SU-DHL-6 (cell line): ENCODE measurements at regions not wholly inside any gene's neighbourhood (a gene's known extent, or its start where the extent isn't known, plus 50 kb on each side); places are given as distances from the start of the nearest gene placed in this dataset.

Experiments
- H2AFZ ChIP-seq: fragments of 200-600 bp; sonication (generic); 2 replicates; pipeline ENCODE4 v1.6.1; 2014; ENCODE audit warnings: low read depth, mild to moderate bottlenecking, moderate library complexity, mixed read lengths, antibody characterized with exemption, low read length; ENCODE audit not compliant: severe bottlenecking
- H3F3A ChIP-seq: fragments of 200-600 bp; shearing (Covaris generic); 2 replicates; pipeline ENCODE4 v1.6.0; 2016; ENCODE audit warnings: antibody characterized with exemption, mild to moderate bottlenecking; ENCODE audit not compliant: insufficient read depth
- H3K27ac ChIP-seq: fragments of 200-600 bp; sonication (generic); 2 replicates; pipeline ENCODE4 v1.5.1; 2016; ENCODE audit warnings: low read depth, mild to moderate bottlenecking, low read length, moderate library complexity, mixed read lengths
- H3K27me3 ChIP-seq: fragments of 200-600 bp; sonication (generic), shearing (Covaris generic); 2 replicates; pipeline ENCODE4 v1.6.0; 2014; ENCODE audit warnings: mild to moderate bottlenecking, low read length
- H3K36me3 ChIP-seq: fragments of 200-600 bp; sonication (generic); 2 replicates; pipeline ENCODE4 v1.6.1; 2014; ENCODE audit warnings: mild to moderate bottlenecking, low read length, mixed read lengths
- H3K4me2 ChIP-seq: fragments of 300-600, 200-600 bp; shearing (Covaris generic), sonication (generic); 2 replicates; pipeline ENCODE4 v1.6.0; 2014; ENCODE audit warnings: low read length, low read depth, mild to moderate bottlenecking; ENCODE audit not compliant: poor library complexity, severe bottlenecking
- H3K4me3 ChIP-seq: fragments of 200-600 bp; sonication (generic); 2 replicates; pipeline ENCODE4 v1.5.1; 2014; ENCODE audit warnings: antibody characterized with exemption, low read length, mild to moderate bottlenecking, mixed read lengths; ENCODE audit not compliant: insufficient read depth, poor library complexity, severe bottlenecking
- H3K79me2 ChIP-seq: fragments of 200-600 bp; sonication (generic); 2 replicates; pipeline ENCODE4 v1.6.1; 2014; ENCODE audit warnings: mild to moderate bottlenecking, low read length, moderate library complexity; ENCODE audit not compliant: insufficient read depth
- H3K9ac ChIP-seq: fragments of 200-600 bp; sonication (generic); 2 replicates; pipeline ENCODE4 v1.7.0; 2014; ENCODE audit warnings: mild to moderate bottlenecking, low read length
- H3K9me2 ChIP-seq: fragments of 200-600 bp; sonication (generic); replicated peaks from 2 replicates; pipeline ENCODE4 v1.6.1; 2014; ENCODE audit warnings: low read length; ENCODE audit not compliant: insufficient read depth
- H3K9me3 ChIP-seq: fragments of 200-600 bp; sonication (generic); 2 replicates; pipeline ENCODE4 v1.6.1; 2014; ENCODE audit warnings: low read length, mixed read lengths; ENCODE audit not compliant: insufficient read depth
- H4K20me1 ChIP-seq: fragments of 200-600 bp; sonication (generic); 2 replicates; pipeline ENCODE4 v1.6.1; 2014; ENCODE audit warnings: low read depth, mild to moderate bottlenecking, antibody characterized with exemption, low read length, moderate library complexity, mixed read lengths
- EZH2phosphoT487 ChIP-seq: fragments of 200-600 bp; sonication (generic), shearing (Covaris generic); conservative IDR thresholded peaks from 2 replicates; pipeline ENCODE4 v1.6.1; 2018; ENCODE audit warnings: mild to moderate bottlenecking, antibody characterized with exemption, low read length, moderate library complexity, mixed read lengths
- TF ChIP-seq, protein P1 (sequence below): fragments of 200-600 bp; sonication (generic); IDR thresholded peaks from one replicate; pipeline ENCODE4 v1.5.1; 2017; ENCODE audit warnings: antibody characterized with exemption, mild to moderate bottlenecking, low read length, moderate library complexity; ENCODE audit not compliant: insufficient read depth, poor library complexity, severe bottlenecking

DNA sequence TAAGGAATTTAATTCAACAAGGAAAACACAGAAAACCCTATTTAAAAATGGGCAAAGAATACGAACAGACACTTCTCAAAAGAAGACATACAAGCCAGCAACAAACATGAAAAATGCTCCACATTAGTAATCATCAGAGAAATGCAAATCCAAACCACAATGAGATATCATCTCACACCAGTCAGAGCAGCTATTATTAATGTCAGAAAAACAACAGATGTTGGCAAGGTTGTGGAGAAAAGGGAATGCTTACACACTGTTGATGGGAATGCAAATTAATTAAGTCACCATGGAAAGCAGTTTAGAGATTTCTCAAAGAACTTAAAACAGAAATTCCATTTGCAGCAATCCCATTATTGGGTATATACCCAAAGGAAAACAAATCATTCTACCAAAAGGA lies 55.2 kb downstream of the GCC1 start:
- no peak for TF ChIP-seq EZH2phosphoT487
- TF ChIP-seq, protein P1, sequence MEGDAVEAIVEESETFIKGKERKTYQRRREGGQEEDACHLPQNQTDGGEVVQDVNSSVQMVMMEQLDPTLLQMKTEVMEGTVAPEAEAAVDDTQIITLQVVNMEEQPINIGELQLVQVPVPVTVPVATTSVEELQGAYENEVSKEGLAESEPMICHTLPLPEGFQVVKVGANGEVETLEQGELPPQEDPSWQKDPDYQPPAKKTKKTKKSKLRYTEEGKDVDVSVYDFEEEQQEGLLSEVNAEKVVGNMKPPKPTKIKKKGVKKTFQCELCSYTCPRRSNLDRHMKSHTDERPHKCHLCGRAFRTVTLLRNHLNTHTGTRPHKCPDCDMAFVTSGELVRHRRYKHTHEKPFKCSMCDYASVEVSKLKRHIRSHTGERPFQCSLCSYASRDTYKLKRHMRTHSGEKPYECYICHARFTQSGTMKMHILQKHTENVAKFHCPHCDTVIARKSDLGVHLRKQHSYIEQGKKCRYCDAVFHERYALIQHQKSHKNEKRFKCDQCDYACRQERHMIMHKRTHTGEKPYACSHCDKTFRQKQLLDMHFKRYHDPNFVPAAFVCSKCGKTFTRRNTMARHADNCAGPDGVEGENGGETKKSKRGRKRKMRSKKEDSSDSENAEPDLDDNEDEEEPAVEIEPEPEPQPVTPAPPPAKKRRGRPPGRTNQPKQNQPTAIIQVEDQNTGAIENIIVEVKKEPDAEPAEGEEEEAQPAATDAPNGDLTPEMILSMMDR = no peak
- no peaks in the 10 kb centered on the region for H3K79me2 ChIP-seq
- no peak overlapping the region for H3K4me2 ChIP-seq
- no peaks in the 10 kb centered on the region for H3K9me3 ChIP-seq
- no peak overlapping the region for H3K4me3 ChIP-seq
- H3F3A ChIP-seq = no peaks in the 10 kb centered on the region
- no peak overlapping the region for H2AFZ ChIP-seq
- H3K27me3 ChIP-seq = no peaks in the 10 kb centered on the region
- H4K20me1 ChIP-seq = no peaks in the 10 kb centered on the region
- no peak overlapping the region for H3K9ac ChIP-seq
- H3K36me3 ChIP-seq = no peaks in the 10 kb centered on the region
- H3K27ac ChIP-seq = no peak overlapping the region
- no peaks in the 10 kb centered on the region for H3K9me2 ChIP-seq

DNA sequence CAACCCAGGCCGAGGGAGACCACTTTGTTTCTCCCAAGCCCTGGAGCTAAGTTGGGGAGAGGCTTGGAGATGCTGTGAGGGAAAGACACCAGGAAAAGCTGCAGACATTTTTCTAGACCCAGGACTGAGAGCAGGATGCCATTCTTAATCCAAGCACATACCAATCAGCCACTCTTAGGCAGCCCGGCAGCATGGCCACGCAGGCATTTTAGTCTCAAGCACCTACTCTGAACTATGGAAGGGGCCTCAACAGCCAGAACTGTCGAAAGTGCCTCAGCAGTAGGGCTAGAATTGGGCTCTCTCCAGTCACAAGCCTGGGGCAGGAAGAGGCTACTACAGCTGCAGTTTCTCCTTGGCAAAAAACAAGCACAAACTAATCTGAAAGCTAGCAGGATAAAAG lies 57.8 kb downstream of the GCC1 start:
- Histone ChIP-seq H3K27me3 (no peaks in the 10 kb centered on the region), H3K9me3 (no peaks in the 10 kb centered on the region), H3K36me3 (no peaks in the 10 kb centered on the region), H3F3A (no peaks in the 10 kb centered on the region), H3K9ac (no peak overlapping the region), H3K9me2 (no peaks in the 10 kb centered on the region), H4K20me1 (no peaks in the 10 kb centered on the region), H3K4me2 (no peak overlapping the region), H2AFZ (no peak overlapping the region), H3K79me2 (no peaks in the 10 kb centered on the region), H3K4me3 (no peak overlapping the region), H3K27ac (no peak overlapping the region)
- TF ChIP-seq EZH2phosphoT487 = no peak
- TF ChIP-seq, protein P1 = no peak

DNA sequence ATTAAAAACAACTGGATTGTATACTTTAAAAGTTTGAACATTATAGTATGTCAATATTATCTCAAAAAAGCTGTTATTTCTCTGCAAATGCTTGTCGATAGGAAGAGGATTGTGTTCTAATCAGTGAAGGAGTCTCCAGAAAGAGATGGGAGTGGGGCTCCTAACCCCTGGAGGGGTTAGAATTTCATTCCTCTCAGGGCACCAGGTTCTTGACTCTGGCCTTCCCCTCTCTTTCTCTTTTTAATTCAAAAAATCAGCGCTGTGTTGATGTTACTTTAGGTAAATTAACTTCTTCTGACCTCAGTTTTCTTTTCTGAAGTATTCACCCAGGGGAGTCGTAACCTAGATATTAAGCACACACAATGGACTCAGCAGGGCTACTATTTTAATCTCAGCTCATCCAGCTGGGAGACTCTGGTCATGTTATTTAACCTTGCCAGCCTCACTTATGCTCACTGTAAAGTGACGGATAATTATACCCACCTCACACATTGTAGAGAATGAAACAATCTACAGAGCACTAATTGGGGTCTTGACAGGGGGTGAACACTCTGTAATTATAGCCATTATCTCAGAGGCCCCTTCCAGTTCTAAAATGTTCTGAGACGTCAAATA lies 59.4 kb downstream of the GCC1 start:
- H3K9me3 ChIP-seq = no peaks in the 10 kb centered on the region
- H3K4me3 ChIP-seq = no peak overlapping the region
- no peaks in the 10 kb centered on the region for H3K79me2 ChIP-seq
- H3K4me2 ChIP-seq = no peak overlapping the region
- no peaks in the 10 kb centered on the region for H3K27me3 ChIP-seq
- H3K9me2 ChIP-seq = no peaks in the 10 kb centered on the region
- no peaks in the 10 kb centered on the region for H3K36me3 ChIP-seq
- H4K20me1 ChIP-seq = no peaks in the 10 kb centered on the region
- no peak overlapping the region for H3K27ac ChIP-seq
- H3F3A ChIP-seq = no peaks in the 10 kb centered on the region
- no peak overlapping the region for H3K9ac ChIP-seq
- H2AFZ ChIP-seq = no peak overlapping the region
- TF ChIP-seq EZH2phosphoT487 = no peak
- TF ChIP-seq, protein P1 = no peak
